BLaER1 treated with 17β-estradiol and CSF1 and Interleukin-3, amounts not matched to agents 10 nM and 100 nM (cell line): ENCODE measurements at regions not wholly inside any gene's neighbourhood (a gene's known extent, or its start where the extent isn't known, plus 50 kb on each side); places are given as distances from the start of the nearest gene placed in this dataset.

Experiments
- H3K27ac ChIP-seq, 11 experiments: shearing (Covaris generic); formaldehyde crosslinking; 2 replicates each; pipeline ENCODE4 v1.8.1; 2022
- H3K27me3 ChIP-seq, 11 experiments: shearing (Covaris generic); formaldehyde crosslinking; 2 replicates each; pipeline ENCODE4 v1.8.1; 2022
- H3K36me3 ChIP-seq, 11 experiments: shearing (Covaris generic); formaldehyde crosslinking; 2 replicates each; pipeline ENCODE4 v1.8.1; 2022
- H3K4me1 ChIP-seq, 10 experiments: shearing (Covaris generic); formaldehyde crosslinking; 2 replicates each; pipeline ENCODE4 v1.8.1; 2022
- H3K4me2 ChIP-seq, 11 experiments: shearing (Covaris generic); formaldehyde crosslinking; 2 replicates each; pipeline ENCODE4 v1.8.1; 2022
- H3K4me3 ChIP-seq, 10 experiments: shearing (Covaris generic); formaldehyde crosslinking; 2 replicates each; pipeline ENCODE4 v1.8.1; 2022
- H3K9ac ChIP-seq, 11 experiments: shearing (Covaris generic); formaldehyde crosslinking; 2 replicates each; pipeline ENCODE4 v1.8.1; 2022
- H3K9me3 ChIP-seq, 11 experiments: shearing (Covaris generic); formaldehyde crosslinking; replicated peaks in 1 of 11; 2 replicates each; pipeline ENCODE4 v1.8.1; 2022
- H4K20me1 ChIP-seq, 11 experiments: shearing (Covaris generic); formaldehyde crosslinking; 2 replicates each; pipeline ENCODE4 v1.8.1; 2022
- Cebpa-rat ChIP-seq, 11 experiments: shearing (Covaris generic); IDR thresholded peaks; 2 replicates each; pipeline ENCODE4 v1.8.1; 2022

DNA sequence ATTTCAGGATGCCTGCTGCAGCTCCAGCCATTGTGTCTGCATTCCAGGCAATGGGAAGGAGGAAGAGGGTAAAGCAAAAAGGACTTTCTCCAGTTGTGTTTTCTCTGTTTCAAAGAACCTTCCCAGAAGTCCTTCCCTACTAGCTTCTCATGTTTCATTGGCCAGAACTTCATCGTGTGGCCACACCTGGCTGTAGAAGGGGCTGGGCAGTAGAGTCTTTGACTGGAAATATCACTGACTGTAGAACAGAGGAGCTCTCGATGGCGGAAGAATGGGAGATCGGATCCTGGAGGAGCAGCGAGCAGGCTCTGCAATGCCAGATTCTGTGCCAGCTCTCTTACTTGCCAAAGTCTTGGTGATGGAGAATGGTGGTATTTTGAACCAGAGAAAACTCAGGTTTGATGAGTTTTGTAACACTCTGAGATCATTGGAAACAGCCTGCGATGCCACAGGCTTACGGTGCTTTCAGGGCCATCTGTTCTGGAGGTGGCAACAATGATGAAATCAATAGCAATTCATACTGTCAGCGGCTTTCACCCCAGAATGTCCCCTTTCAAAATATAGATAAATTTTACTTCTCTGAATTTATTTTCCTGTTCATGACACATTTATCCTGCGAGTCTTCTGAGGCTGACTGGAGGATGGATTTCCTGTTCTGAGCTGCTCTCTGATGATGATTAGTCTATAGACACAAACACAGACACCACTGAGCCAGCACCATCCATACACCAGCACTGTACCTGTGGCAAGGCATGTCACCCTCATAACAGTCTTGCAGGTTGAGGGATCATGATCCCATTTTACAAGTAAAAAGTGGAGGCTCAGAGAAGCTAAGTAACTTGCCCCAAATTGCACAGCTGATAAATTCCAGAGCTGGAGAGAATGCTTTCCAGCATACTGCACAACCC lies 204.2 kb downstream of the EMX2 start:
- Histone ChIP-seq H3K27me3 (no peaks in the 10 kb centered on the region), H3K9me3 (no peaks in the 10 kb centered on the region), H3K4me2 (no peak overlapping the region), H4K20me1 (no peaks in the 10 kb centered on the region), H3K4me3 (no peak overlapping the region), H3K9ac (no peak overlapping the region), H3K4me1 (no peaks in the 10 kb centered on the region), H3K27ac (no peak overlapping the region), H3K36me3 (no peaks in the 10 kb centered on the region)
- no peak for TF ChIP-seq Cebpa-rat (IDR thresholded peaks at IDR 0.05)

GRCh38 chr10:117747636-117748035 lies 205.1 kb downstream of the EMX2 start:
- no peak overlapping the region for H3K4me3 ChIP-seq
- H3K27me3 ChIP-seq, result no peaks in the 10 kb centered on the region
- no peak overlapping the region for H3K27ac ChIP-seq
- no peaks in the 10 kb centered on the region for H3K9me3 ChIP-seq
- H4K20me1 ChIP-seq, result no peaks in the 10 kb centered on the region
- no peak for TF ChIP-seq Cebpa-rat (IDR thresholded peaks at IDR 0.05)
- no peaks in the 10 kb centered on the region for H3K4me1 ChIP-seq
- no peak overlapping the region for H3K4me2 ChIP-seq
- H3K9ac ChIP-seq, result no peak overlapping the region
- H3K36me3 ChIP-seq, result no peaks in the 10 kb centered on the region

- Histone ChIP-seq H3K4me3 (no peak overlapping the region), H3K4me1 (no peaks in the 10 kb centered on the region), H3K27ac (no peak overlapping the region), H3K4me2 (no peak overlapping the region), H3K27me3 (no peaks in the 10 kb centered on the region), H3K36me3 (no peaks in the 10 kb centered on the region), H4K20me1 (no peaks in the 10 kb centered on the region), H3K9ac (no peak overlapping the region), H3K9me3 (no peaks in the 10 kb centered on the region)
- no peak for TF ChIP-seq Cebpa-rat (IDR thresholded peaks at IDR 0.05)
These were observed 205.5 kb downstream of the EMX2 start for GRCh38 chr10:117748058-117748457.

DNA sequence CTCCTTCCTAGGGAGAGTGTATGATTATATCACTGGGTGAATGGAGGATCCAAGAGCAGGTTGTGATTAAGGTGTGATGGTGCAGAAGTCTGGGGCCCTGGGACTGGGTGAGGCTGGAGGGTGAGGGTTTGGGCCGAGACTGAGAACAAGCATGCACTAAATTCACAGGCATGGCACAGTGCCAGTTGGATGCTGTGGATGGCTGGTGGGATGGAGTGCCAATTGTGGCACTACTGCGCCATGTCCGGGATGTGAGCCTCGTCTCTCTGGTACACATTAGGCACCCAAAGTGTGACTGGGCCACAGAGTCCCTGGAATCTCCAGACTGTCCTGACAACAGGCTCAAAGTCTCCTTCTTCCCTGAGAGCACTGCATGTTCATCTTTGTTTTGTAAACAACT lies 208.1 kb downstream of the EMX2 start:
- H3K9ac ChIP-seq, result no peak overlapping the region
- H3K9me3 ChIP-seq, result no peaks in the 10 kb centered on the region
- H3K27ac ChIP-seq, result no peak overlapping the region
- H3K36me3 ChIP-seq, result no peaks in the 10 kb centered on the region
- no peaks in the 10 kb centered on the region for H3K4me1 ChIP-seq
- no peak overlapping the region for H3K4me3 ChIP-seq
- H3K4me2 ChIP-seq, result no peak overlapping the region
- TF ChIP-seq Cebpa-rat (IDR thresholded peaks at IDR 0.05), result no peak
- no peaks in the 10 kb centered on the region for H3K27me3 ChIP-seq
- H4K20me1 ChIP-seq, result no peaks in the 10 kb centered on the region

GRCh38 chr10:117751259-117751658 lies 208.7 kb downstream of the EMX2 start:
- Histone ChIP-seq H3K36me3 (no peaks in the 10 kb centered on the region), H3K4me2 (no peak overlapping the region), H3K9me3 (no peaks in the 10 kb centered on the region), H3K9ac (no peak overlapping the region), H3K4me3 (no peak overlapping the region), H3K27me3 (no peaks in the 10 kb centered on the region), H3K4me1 (no peaks in the 10 kb centered on the region), H3K27ac (no peak overlapping the region), H4K20me1 (no peaks in the 10 kb centered on the region)
- TF ChIP-seq Cebpa-rat (IDR thresholded peaks at IDR 0.05), result no peak

- H3K36me3 ChIP-seq, result no peaks in the 10 kb centered on the region
- H3K27me3 ChIP-seq, result no peaks in the 10 kb centered on the region
- no peaks in the 10 kb centered on the region for H4K20me1 ChIP-seq
- H3K9me3 ChIP-seq, result no peaks in the 10 kb centered on the region
- H3K27ac ChIP-seq, result no peak overlapping the region
- no peak overlapping the region for H3K9ac ChIP-seq
- H3K4me3 ChIP-seq, result no peak overlapping the region
- no peak overlapping the region for H3K4me2 ChIP-seq
- H3K4me1 ChIP-seq, result peaks cover 0 to 2% (median 0%) of the 10 kb centered on the region in 10 experiments; a peak in 3 of 20 replicates
- no peak for TF ChIP-seq Cebpa-rat (IDR thresholded peaks at IDR 0.05)
These were observed 209.6 kb downstream of the EMX2 start for GRCh38 chr10:117752103-117752502.

GRCh38 chr10:117754770-117755658 lies 212.5 kb downstream of the EMX2 start:
- Histone ChIP-seq H3K27ac (no peak overlapping the region), H3K9ac (no peak overlapping the region), H3K36me3 (no peaks in the 10 kb centered on the region), H3K4me2 (no peak overlapping the region), H3K4me1 (peaks cover 0 to 9% (median 0%) of the 10 kb centered on the region in 10 experiments; a peak in 3 of 20 replicates), H3K9me3 (no peaks in the 10 kb centered on the region), H4K20me1 (no peaks in the 10 kb centered on the region), H3K27me3 (no peaks in the 10 kb centered on the region), H3K4me3 (no peak overlapping the region)
- no peak for TF ChIP-seq Cebpa-rat (IDR thresholded peaks at IDR 0.05)

GRCh38 chr10:117755659-117756014 lies 213.1 kb downstream of the EMX2 start:
- no peak overlapping the region for H3K4me2 ChIP-seq
- H3K27ac ChIP-seq, result no peak overlapping the region
- H3K27me3 ChIP-seq, result no peaks in the 10 kb centered on the region
- no peaks in the 10 kb centered on the region for H3K9me3 ChIP-seq
- no peak overlapping the region for H3K9ac ChIP-seq
- TF ChIP-seq Cebpa-rat (IDR thresholded peaks at IDR 0.05), result no peak
- H3K4me1 ChIP-seq, result peaks cover 0 to 9% (median 0%) of the 10 kb centered on the region in 10 experiments; a peak in 3 of 20 replicates
- H3K36me3 ChIP-seq, result no peaks in the 10 kb centered on the region
- no peaks in the 10 kb centered on the region for H4K20me1 ChIP-seq
- no peak overlapping the region for H3K4me3 ChIP-seq

DNA sequence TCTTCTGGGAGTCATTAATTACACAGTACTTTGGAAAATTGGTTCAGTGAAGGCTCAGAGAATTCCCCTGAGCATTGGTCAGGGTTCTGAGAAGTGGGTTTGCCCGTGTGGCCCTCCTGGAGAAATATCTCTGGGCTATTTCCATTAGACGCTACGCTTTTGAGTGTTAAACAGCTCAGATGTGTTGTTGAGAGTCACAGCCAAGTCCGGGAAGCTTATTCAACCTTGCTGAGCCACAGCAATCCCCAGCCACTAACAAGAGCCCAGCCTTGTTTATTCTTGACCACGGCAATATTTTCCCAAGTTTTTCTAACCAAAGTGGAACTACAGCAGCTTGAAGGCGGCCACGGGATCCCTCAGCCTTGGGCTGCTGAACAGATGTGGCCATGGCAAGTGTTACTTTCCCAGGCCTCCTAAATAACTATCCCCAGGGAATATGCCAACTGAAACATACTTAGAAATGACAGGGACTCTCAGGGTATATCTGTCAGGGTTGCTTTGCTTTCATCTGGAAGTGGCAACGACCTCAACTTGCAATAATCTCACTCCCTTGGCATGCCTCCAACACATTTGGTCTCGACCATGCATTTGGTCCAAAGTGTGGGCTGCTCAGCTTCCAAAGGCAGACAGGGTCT lies 214.7 kb downstream of the EMX2 start:
- Histone ChIP-seq H3K4me2 (peak overlapping the region in 4 of 11 experiments; percentile 6 to 23 (median 16); a peak in 2 of 22 replicates), H3K36me3 (no peaks in the 10 kb centered on the region), H3K4me3 (no peak overlapping the region), H4K20me1 (no peaks in the 10 kb centered on the region), H3K4me1 (peaks cover 0 to 10% (median under 1%) of the 10 kb centered on the region in 10 experiments; a peak in 6 of 20 replicates), H3K27me3 (no peaks in the 10 kb centered on the region), H3K27ac (no peak overlapping the region), H3K9ac (no peak overlapping the region), H3K9me3 (no peaks in the 10 kb centered on the region)
- no peak for TF ChIP-seq Cebpa-rat (IDR thresholded peaks at IDR 0.05)
